GM19397 (cell line): ENCODE measurements at regions not wholly inside any gene's neighbourhood (a gene's known extent, or its start where the extent isn't known, plus 50 kb on each side); places are given as distances from the start of the nearest gene placed in this dataset.
"Not testable (repeated sequence)": the region's sequence is repeated elsewhere in the genome, so short reads cannot be mapped to it uniquely, and the experiment has no call there.

Experiments used
- ATAC-seq: cut with Tn5 transposase; IDR thresholded peaks from one replicate; pipeline ENCODE4 v1.9.1; 2021; ENCODE audit warnings: mild to moderate bottlenecking, moderate library complexity; ENCODE audit not compliant: unreplicated experiment

- ATAC-seq = no peak
These were observed 443.1 kb upstream of the FMR1 start for GRCh38 chrX:147468600-147468999.

- ATAC-seq = no peak
These were observed 435.7 kb upstream of the FMR1 start for GRCh38 chrX:147476008-147476407.

GRCh38 chrX:147478899-147479298 lies 432.8 kb upstream of the FMR1 start:
- ATAC-seq = no peak

GRCh38 chrX:147485207-147485606 lies 426.5 kb upstream of the FMR1 start:
- no peak for ATAC-seq

- ATAC-seq = no peak
These were observed 417.4 kb upstream of the FMR1 start for GRCh38 chrX:147494365-147494764.

- ATAC-seq = no peak
These were observed 412.9 kb upstream of the FMR1 start for GRCh38 chrX:147498796-147499195.

- no peak for ATAC-seq
These were observed 388.7 kb upstream of the FMR1 start for GRCh38 chrX:147522981-147523380.

GRCh38 chrX:147533426-147533825 lies 378.3 kb upstream of the FMR1 start:
- ATAC-seq = no peak

- no peak for ATAC-seq
These were observed 374.5 kb upstream of the FMR1 start for GRCh38 chrX:147537172-147537571.

GRCh38 chrX:147548023-147548422 lies 363.7 kb upstream of the FMR1 start:
- not testable (repeated sequence) for ATAC-seq

- no peak for ATAC-seq
These were observed 361.5 kb upstream of the FMR1 start for GRCh38 chrX:147550217-147550616.

GRCh38 chrX:147559191-147559590 lies 352.5 kb upstream of the FMR1 start:
- ATAC-seq = no peak

- ATAC-seq = no peak
These were observed 346.5 kb upstream of the FMR1 start for GRCh38 chrX:147565237-147565636.

- ATAC-seq = no peak
These were observed 341.2 kb upstream of the FMR1 start for GRCh38 chrX:147570483-147570882.

GRCh38 chrX:147573266-147573665 lies 338.5 kb upstream of the FMR1 start:
- ATAC-seq = no peak

- ATAC-seq = no peak
These were observed 309.5 kb upstream of the FMR1 start for GRCh38 chrX:147602176-147602696.

GRCh38 chrX:147626605-147627004 lies 285.1 kb upstream of the FMR1 start:
- ATAC-seq = no peak

GRCh38 chrX:147635186-147635585 lies 276.5 kb upstream of the FMR1 start:
- no peak for ATAC-seq

GRCh38 chrX:147637190-147637589 lies 274.5 kb upstream of the FMR1 start:
- no peak for ATAC-seq

- ATAC-seq = no peak
These were observed 264.6 kb upstream of the FMR1 start for GRCh38 chrX:147646949-147647723.

- no peak for ATAC-seq
These were observed 235.9 kb upstream of the FMR1 start for GRCh38 chrX:147675819-147676218.

GRCh38 chrX:147679356-147680005 lies 232.2 kb upstream of the FMR1 start:
- ATAC-seq = no peak
